K562 (cell line): ENCODE measurements at regions not wholly inside any gene's neighbourhood (a gene's known extent, or its start where the extent isn't known, plus 50 kb on each side); places are given as distances from the start of the nearest gene placed in this dataset.

Experiments
- ATAC-seq: fragments of 200-7000 bp; cut with Tn5 transposase; 3 replicates; pipeline ENCODE4 v1.9.1; 2020; ENCODE audit warnings: moderate library complexity
- BruUV-seq: library from RNA; stranded (reverse); fragments of 400-500 nt; replicated peaks from 2 replicates; lab custom pipeline; 2021; lab: Mats Ljungman, UMichigan
- CTCF ChIA-PET: fragments of 300-600 bp; formaldehyde crosslinking; extraction: SDS; loops from one replicate; lab custom pipeline; 2021; ENCODE audit warnings: low intra/inter-chr PET ratio; lab: Yijun Ruan, JAX
- POLR2A ChIA-PET: fragments of 300-600, 350-650 bp; sonication (Branson Sonifier 250); formaldehyde crosslinking; extraction: SDS; loops from one replicate; lab custom pipeline; 2021; ENCODE audit warnings: antibody characterized with exemption, inconsistent platforms; lab: Yijun Ruan, JAX
- DNase-seq, 4 experiments: peaks; one replicate each; pipeline versions ENCODE4 v3.0.0 to v3.0.0-alpha.2; 2011 to 2018; ENCODE audit warnings: low spot score in 3 of 4, mixed read lengths in 3 of 4; ENCODE audit errors: extremely low read depth in 1 of 4
- FAIRE-seq: peaks from 2 replicates; lab custom pipeline; 2011; peaks lifted over from hg19 to GRCh38; lab: Jason Lieb, UNC
- H2AFZ ChIP-seq: 2 replicates; pipeline ENCODE4 v1.6.0; 2011; ENCODE audit warnings: low read depth, low read length, control low read depth, inconsistent platforms
- H3K27ac ChIP-seq: fragments of 200-600 bp; 3 replicates; pipeline ENCODE4 v1.8.0; 2011; ENCODE audit warnings: low read depth, mild to moderate bottlenecking, control low read depth, inconsistent platforms, low read length, moderate library complexity, mixed read lengths; ENCODE audit errors: extremely low read depth
- H3K27me3 ChIP-seq, 2 experiments: fragments of 300-600 bp in 1 of 2; 2 replicates in 1 of 2; 3 replicates in 1 of 2; pipeline versions ENCODE4 v1.6.0 to v1.8.0; 2011; ENCODE audit warnings: inconsistent platforms in 2 of 2, low read length in 2 of 2, mild to moderate bottlenecking in 1 of 2, mixed read lengths in 1 of 2, moderate library complexity in 1 of 2; ENCODE audit not compliant: control insufficient read depth in 2 of 2, insufficient read depth in 2 of 2
- H3K36me3 ChIP-seq: fragments of 300-600 bp; 3 replicates; pipeline ENCODE4 v1.8.0; 2011; ENCODE audit warnings: mild to moderate bottlenecking, low read length, inconsistent platforms; ENCODE audit not compliant: control insufficient read depth, insufficient read depth
- H3K4me1 ChIP-seq, 2 experiments: fragments of 200-600 bp in 1 of 2; replicated peaks in 1 of 2; 2 replicates in 1 of 2; 3 replicates in 1 of 2; pipeline versions ENCODE4 v1.5.1 to v1.8.0; 2011; ENCODE audit warnings: inconsistent platforms in 2 of 2, low read length in 2 of 2, mild to moderate bottlenecking in 1 of 2, mixed read lengths in 1 of 2, moderate library complexity in 1 of 2; ENCODE audit not compliant: control insufficient read depth in 2 of 2, insufficient read depth in 2 of 2
- H3K4me2 ChIP-seq: 2 replicates; pipeline ENCODE4 v1.6.1; 2011; ENCODE audit warnings: low read length, control low read depth, inconsistent platforms, mixed read lengths; ENCODE audit not compliant: insufficient read depth
- H3K4me3 ChIP-seq: fragments of 200-600 bp; sonication (generic), shearing (Covaris generic); 2 replicates; pipeline ENCODE4 v1.5.1; 2016; ENCODE audit warnings: control low read depth, inconsistent platforms
- H3K79me2 ChIP-seq: fragments of 200-600 bp; 3 replicates; pipeline ENCODE4 v1.8.0; 2011; ENCODE audit warnings: low read length, inconsistent platforms; ENCODE audit not compliant: control insufficient read depth, insufficient read depth
- H3K9ac ChIP-seq, 2 experiments: 2 replicates each; pipeline versions ENCODE4 v1.6.0 to v1.6.1; 2011; ENCODE audit warnings: low read depth in 2 of 2, low read length in 2 of 2, control low read depth in 1 of 2, inconsistent platforms in 1 of 2, mild to moderate bottlenecking in 1 of 2, mixed read lengths in 1 of 2; ENCODE audit not compliant: insufficient read depth in 1 of 2
- H3K9me1 ChIP-seq: one replicate; pipeline ENCODE4 v1.6.0; 2011; ENCODE audit warnings: inconsistent platforms, mild to moderate bottlenecking, low read length, moderate library complexity; ENCODE audit not compliant: control insufficient read depth, insufficient read depth
- H3K9me3 ChIP-seq: replicated peaks from 2 replicates; pipeline ENCODE4 v1.5.1; 2011; ENCODE audit warnings: low read depth, low read length, inconsistent platforms; ENCODE audit not compliant: control insufficient read depth, insufficient read depth
- H4K20me1 ChIP-seq: replicated peaks from 2 replicates; pipeline ENCODE4 v1.6.1; 2011; ENCODE audit warnings: low read length, inconsistent platforms, mixed read lengths; ENCODE audit not compliant: control insufficient read depth, insufficient read depth
- CBX2 ChIP-seq: fragments of 200-600 bp; sonication (generic); IDR thresholded peaks from one replicate; pipeline ENCODE4 v1.6.1; 2012; ENCODE audit warnings: mild to moderate bottlenecking, low read length, inconsistent platforms; ENCODE audit not compliant: insufficient read depth, poor library complexity, severe bottlenecking
- DLX4 ChIP-seq: fragments of 250-450 bp; sonication (Bioruptor Pico); IDR thresholded peaks from 2 replicates; pipeline ENCODE4 v1.6.1; 2021; ENCODE audit warnings: mild to moderate bottlenecking
- HDGF ChIP-seq: fragments of 450-650 bp; IDR thresholded peaks from 2 replicates; pipeline ENCODE4 v1.6.1; 2016
- HMG20A ChIP-seq: fragments of 450-650 bp; formaldehyde crosslinking; conservative IDR thresholded peaks from 2 replicates; pipeline ENCODE4 v1.4.0; 2020; ENCODE audit warnings: mild to moderate bottlenecking, mixed read lengths
- IRF2 ChIP-seq: sonication (generic); formaldehyde crosslinking; IDR thresholded peaks from 2 replicates; pipeline ENCODE4 v1.8.1; 2022; ENCODE audit warnings: mild to moderate bottlenecking, missing genetic modification reagents
- MTA2 ChIP-seq: fragments of 450-650 bp; IDR thresholded peaks from 2 replicates; pipeline ENCODE4 v1.6.1; 2016; ENCODE audit warnings: low read depth
- MYC ChIP-seq, 2 experiments: fragments of 250-450 bp in 1 of 2; sonication (Bioruptor Pico) in 1 of 2; IDR thresholded peaks; 2 replicates each; pipeline versions ENCODE4 v1.5.1 to v1.6.1; 2012 to 2021; ENCODE audit warnings: low read depth in 2 of 2, borderline replicate concordance in 1 of 2, improper control_type of control experiment in 1 of 2, low read length in 1 of 2, mild to moderate bottlenecking in 1 of 2, moderate library complexity in 1 of 2
- SAFB ChIP-seq: fragments of 200-400 bp; formaldehyde crosslinking; IDR thresholded peaks from 2 replicates; pipeline ENCODE4 v1.6.1; 2017; ENCODE audit warnings: low read depth, low read length, borderline replicate concordance
- SUPT5H ChIP-seq: fragments of 450-650 bp; IDR thresholded peaks from 2 replicates; pipeline ENCODE4 v1.6.1; 2016
- ZNF764 ChIP-seq: fragments of 250-450 bp; sonication (Bioruptor Pico); IDR thresholded peaks from 2 replicates; pipeline ENCODE4 v1.4.0; 2020; ENCODE audit warnings: low read depth, mild to moderate bottlenecking, moderate library complexity
- ZSCAN29 ChIP-seq: fragments of 450-650 bp; IDR thresholded peaks from 2 replicates; pipeline ENCODE4 v1.6.1; 2017
- WGBS: fragments of 100-300 bp; shearing (Covaris generic); methylation state at CpG from one replicate; pipeline ENCODE4 v1.1.6; 2016; ENCODE audit warnings: low coverage, mixed read lengths; ENCODE audit not compliant: insufficient coverage; ENCODE audit errors: missing lambda C conversion rate; 5-methylcytosine and 5-hydroxymethylcytosine counted together
- in situ Hi-C: fragments of 300-500 bp; cut with MboI; formaldehyde crosslinking; loops from 4 replicates; pipeline ENCODE4 v1.15.0; 2018; ENCODE audit warnings: inconsistent platforms, mixed read lengths
- intact Hi-C: fragments of 100-400 bp; cut with micrococcal nuclease; formaldehyde crosslinking; loops from 2 replicates; pipeline ENCODE4 v1.14.2; 2022
- TF ChIP-seq, protein P1 (sequence below): sonication (generic); formaldehyde crosslinking; IDR thresholded peaks from 2 replicates; pipeline ENCODE4 v1.8.1; 2023; ENCODE audit warnings: missing genetic modification reagents, mild to moderate bottlenecking, borderline replicate concordance
- TF ChIP-seq, protein P2 (sequence below): sonication (generic); formaldehyde crosslinking; IDR thresholded peaks from 2 replicates; pipeline ENCODE4 v1.8.0; 2023; ENCODE audit warnings: mild to moderate bottlenecking, missing genetic modification reagents

DNA sequence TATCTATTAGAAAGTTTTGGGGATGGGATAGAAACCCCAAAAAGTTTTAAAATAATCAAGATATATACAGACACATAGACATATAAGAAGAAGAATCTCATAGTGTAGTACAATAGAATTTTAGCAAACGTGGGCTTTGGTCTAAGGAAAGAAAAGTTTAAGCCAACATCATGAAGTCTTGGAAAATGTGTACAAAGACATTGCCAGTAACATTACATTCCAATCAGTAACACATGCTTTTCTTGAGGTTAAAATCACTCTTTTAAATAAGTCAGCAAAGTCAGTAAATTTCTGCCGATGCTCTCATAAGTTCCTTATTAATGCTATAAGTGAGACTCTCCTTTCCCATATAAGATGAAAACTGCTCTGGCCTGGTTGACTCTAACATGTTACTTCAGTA, 201.1 kb upstream of the LRIG3 start (continued):
- TF ChIP-seq, protein P1, sequence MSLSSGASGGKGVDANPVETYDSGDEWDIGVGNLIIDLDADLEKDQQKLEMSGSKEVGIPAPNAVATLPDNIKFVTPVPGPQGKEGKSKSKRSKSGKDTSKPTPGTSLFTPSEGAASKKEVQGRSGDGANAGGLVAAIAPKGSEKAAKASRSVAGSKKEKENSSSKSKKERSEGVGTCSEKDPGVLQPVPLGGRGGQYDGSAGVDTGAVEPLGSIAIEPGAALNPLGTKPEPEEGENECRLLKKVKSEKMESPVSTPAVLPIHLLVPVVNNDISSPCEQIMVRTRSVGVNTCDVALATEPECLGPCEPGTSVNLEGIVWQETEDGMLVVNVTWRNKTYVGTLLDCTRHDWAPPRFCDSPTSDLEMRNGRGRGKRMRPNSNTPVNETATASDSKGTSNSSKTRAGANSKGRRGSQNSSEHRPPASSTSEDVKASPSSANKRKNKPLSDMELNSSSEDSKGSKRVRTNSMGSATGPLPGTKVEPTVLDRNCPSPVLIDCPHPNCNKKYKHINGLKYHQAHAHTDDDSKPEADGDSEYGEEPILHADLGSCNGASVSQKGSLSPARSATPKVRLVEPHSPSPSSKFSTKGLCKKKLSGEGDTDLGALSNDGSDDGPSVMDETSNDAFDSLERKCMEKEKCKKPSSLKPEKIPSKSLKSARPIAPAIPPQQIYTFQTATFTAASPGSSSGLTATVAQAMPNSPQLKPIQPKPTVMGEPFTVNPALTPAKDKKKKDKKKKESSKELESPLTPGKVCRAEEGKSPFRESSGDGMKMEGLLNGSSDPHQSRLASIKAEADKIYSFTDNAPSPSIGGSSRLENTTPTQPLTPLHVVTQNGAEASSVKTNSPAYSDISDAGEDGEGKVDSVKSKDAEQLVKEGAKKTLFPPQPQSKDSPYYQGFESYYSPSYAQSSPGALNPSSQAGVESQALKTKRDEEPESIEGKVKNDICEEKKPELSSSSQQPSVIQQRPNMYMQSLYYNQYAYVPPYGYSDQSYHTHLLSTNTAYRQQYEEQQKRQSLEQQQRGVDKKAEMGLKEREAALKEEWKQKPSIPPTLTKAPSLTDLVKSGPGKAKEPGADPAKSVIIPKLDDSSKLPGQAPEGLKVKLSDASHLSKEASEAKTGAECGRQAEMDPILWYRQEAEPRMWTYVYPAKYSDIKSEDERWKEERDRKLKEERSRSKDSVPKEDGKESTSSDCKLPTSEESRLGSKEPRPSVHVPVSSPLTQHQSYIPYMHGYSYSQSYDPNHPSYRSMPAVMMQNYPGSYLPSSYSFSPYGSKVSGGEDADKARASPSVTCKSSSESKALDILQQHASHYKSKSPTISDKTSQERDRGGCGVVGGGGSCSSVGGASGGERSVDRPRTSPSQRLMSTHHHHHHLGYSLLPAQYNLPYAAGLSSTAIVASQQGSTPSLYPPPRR (CRISPR knock-in tag): no peak
- no peak for TF ChIP-seq ZSCAN29

DNA sequence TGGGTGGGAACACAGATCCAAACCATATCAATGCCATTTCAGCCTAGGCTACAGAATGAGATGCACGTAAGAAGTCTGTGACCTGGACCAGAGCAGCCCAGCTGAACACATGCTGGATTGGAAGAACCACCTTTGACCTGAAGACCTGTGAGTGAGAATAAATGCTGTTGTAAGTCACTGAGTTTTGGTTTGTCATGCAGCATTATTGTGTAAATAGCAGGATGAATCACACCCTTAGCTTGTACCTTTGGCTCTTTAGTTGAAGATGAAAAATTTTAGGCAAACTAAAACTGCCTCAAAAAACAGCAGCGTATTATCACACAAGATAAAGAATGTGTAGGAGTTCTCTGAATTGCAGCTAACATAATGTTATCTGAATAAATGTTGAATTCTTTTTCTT, 199.4 kb upstream of the LRIG3 start:
- no peak for FAIRE-seq
- 0% methylated on average over 2 of the region's 2 CpGs for WGBS
- intact Hi-C loops: no loop called here
- no TSS peak for BruUV-seq
- ATAC-seq: no peak
- TF ChIP-seq, protein P2, sequence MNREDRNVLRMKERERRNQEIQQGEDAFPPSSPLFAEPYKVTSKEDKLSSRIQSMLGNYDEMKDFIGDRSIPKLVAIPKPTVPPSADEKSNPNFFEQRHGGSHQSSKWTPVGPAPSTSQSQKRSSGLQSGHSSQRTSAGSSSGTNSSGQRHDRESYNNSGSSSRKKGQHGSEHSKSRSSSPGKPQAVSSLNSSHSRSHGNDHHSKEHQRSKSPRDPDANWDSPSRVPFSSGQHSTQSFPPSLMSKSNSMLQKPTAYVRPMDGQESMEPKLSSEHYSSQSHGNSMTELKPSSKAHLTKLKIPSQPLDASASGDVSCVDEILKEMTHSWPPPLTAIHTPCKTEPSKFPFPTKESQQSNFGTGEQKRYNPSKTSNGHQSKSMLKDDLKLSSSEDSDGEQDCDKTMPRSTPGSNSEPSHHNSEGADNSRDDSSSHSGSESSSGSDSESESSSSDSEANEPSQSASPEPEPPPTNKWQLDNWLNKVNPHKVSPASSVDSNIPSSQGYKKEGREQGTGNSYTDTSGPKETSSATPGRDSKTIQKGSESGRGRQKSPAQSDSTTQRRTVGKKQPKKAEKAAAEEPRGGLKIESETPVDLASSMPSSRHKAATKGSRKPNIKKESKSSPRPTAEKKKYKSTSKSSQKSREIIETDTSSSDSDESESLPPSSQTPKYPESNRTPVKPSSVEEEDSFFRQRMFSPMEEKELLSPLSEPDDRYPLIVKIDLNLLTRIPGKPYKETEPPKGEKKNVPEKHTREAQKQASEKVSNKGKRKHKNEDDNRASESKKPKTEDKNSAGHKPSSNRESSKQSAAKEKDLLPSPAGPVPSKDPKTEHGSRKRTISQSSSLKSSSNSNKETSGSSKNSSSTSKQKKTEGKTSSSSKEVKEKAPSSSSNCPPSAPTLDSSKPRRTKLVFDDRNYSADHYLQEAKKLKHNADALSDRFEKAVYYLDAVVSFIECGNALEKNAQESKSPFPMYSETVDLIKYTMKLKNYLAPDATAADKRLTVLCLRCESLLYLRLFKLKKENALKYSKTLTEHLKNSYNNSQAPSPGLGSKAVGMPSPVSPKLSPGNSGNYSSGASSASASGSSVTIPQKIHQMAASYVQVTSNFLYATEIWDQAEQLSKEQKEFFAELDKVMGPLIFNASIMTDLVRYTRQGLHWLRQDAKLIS (CRISPR knock-in tag): no peak
- TF ChIP-seq MTA2: no peak
- TF ChIP-seq ZNF764 (CRISPR knock-in tag): no peak
- no peak for TF ChIP-seq SUPT5H
- no peak for TF ChIP-seq HDGF
- no peak for TF ChIP-seq CBX2
- TF ChIP-seq IRF2 (CRISPR knock-in tag): no peak
- no peak for TF ChIP-seq MYC (IDR thresholded peaks at IDR 0.05; ENCODE audit: low read depth, low read length)
- TF ChIP-seq MYC (CRISPR knock-in tag; IDR thresholded peaks at IDR 0.05; ENCODE audit: borderline replicate concordance, low read depth): no peak
- TF ChIP-seq SAFB: no peak
- TF ChIP-seq DLX4 (CRISPR knock-in tag): no peak
- TF ChIP-seq HMG20A (CRISPR knock-in tag): no peak
- TF ChIP-seq, all 486 proteins: peak for 0
- DNase-seq: no peak
- ChIA-PET CTCF (no interaction called here), POLR2A (no interaction called here)
- H3K36me3 ChIP-seq: no peaks in the 10 kb centered on the region
- no peak overlapping the region for H3K9ac ChIP-seq
- H3K4me2 ChIP-seq: no peak overlapping the region
- no peaks in the 10 kb centered on the region for H3K4me1 ChIP-seq
- H3K27me3 ChIP-seq: no peaks in the 10 kb centered on the region
- in situ Hi-C loops: no loop called here
- H3K27ac ChIP-seq: no peak overlapping the region
- no peaks in the 10 kb centered on the region for H4K20me1 ChIP-seq
- no peaks in the 10 kb centered on the region for H3K9me3 ChIP-seq
- H3K79me2 ChIP-seq: no peaks in the 10 kb centered on the region
- no peaks in the 10 kb centered on the region for H3K9me1 ChIP-seq
- no peak overlapping the region for H2AFZ ChIP-seq
- H3K4me3 ChIP-seq: no peak overlapping the region
